A204.1 (cell line): ENCODE measurements at regions not wholly inside any gene's neighbourhood (a gene's known extent, or its start where the extent isn't known, plus 50 kb on each side); places are given as distances from the start of the nearest gene placed in this dataset.

ENCODE experiments used
- FAIRE-seq: peaks from 2 replicates; lab custom pipeline; 2012; peaks lifted over from hg19 to GRCh38; lab: Jason Lieb, UNC

- no peak for FAIRE-seq
Measured at GRCh38 chr10:36211856-36212255, 569.8 kb upstream of the FZD8 start.

DNA sequence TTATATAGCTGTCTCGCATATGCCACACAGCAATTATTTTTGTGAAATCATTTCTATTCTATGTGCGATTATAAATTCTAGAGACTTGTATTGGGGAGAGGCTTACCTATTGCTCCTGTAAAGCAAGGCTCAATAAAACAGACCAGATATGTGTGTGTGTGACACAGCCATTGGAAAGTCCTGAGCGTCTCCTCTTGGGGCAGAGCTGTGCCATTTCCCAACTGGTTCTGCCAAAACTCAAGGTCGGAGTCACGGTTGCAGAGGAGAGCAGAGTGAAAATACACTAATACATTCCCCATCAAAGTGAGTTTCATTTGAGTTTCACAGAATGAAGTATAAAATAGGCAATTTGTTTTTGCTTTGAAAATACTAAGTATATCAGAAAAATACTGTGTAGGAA, 567.4 kb upstream of the FZD8 start:
- FAIRE-seq, result no peak

- no peak for FAIRE-seq
Measured at GRCh38 chr10:36202881-36203280, 560.8 kb upstream of the FZD8 start.

GRCh38 chr10:36200577-36200976, 558.5 kb upstream of the FZD8 start:
- no peak for FAIRE-seq

- no peak for FAIRE-seq
Measured at GRCh38 chr10:36198322-36198721, 556.2 kb upstream of the FZD8 start.

GRCh38 chr10:36195364-36195763, 553.3 kb upstream of the FZD8 start:
- no peak for FAIRE-seq

DNA sequence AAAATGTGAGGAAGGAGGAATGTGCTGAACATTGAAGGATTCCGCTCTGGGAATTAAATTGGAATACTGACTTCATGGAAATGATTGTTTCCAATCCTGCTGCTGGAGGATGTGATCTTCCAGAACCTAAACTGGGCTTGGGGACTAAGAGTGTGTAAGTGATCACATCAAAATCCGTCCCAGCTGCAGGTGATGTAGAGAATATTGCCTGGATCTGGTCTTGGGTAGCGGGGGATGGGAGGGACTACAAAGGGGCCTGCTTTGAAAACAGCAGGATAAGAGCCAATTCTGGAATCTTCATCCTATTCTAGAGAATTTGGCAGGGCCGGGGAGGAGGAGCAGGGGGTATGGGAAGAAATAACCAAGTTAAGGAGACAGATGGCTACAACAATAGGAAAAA, 552.2 kb upstream of the FZD8 start:
- no peak for FAIRE-seq

DNA sequence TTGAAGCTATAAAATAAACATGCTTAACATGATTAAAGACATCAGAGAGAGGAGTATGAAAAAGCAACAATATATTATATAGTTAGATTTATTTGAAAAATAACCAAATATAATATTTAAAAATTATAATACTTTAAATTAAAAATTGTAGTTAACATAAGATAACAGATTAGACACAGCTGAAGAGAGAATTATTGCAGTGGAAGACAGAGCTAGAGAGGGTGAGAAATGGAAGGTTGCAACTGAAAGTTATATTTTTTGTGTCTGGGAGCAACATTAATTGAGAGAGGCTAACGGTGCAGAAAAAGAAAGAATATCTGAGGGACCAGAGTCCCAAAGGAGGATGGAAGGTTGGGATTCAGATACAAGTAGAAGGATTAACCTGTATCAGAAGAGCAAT, 548.9 kb upstream of the FZD8 start:
- no peak for FAIRE-seq

DNA sequence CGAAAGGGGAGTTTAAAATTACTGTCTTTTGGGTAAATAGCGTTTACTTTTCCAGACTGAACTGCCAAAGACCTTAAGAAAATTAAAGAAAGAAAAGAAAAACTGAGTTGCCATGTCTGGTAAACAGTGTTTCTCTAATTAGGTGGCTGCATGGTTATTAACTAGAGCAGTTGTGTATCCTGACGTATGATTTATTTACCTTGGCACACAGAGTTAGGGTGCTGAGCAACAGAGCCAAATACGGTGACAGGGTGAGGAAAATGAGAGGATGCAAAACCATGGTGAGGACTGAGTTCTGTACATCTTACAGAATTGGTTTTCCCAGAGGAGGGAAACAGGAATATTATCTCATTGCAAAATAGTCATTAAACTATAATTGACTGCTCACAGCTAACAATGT, 546.4 kb upstream of the FZD8 start:
- FAIRE-seq, result no peak

DNA sequence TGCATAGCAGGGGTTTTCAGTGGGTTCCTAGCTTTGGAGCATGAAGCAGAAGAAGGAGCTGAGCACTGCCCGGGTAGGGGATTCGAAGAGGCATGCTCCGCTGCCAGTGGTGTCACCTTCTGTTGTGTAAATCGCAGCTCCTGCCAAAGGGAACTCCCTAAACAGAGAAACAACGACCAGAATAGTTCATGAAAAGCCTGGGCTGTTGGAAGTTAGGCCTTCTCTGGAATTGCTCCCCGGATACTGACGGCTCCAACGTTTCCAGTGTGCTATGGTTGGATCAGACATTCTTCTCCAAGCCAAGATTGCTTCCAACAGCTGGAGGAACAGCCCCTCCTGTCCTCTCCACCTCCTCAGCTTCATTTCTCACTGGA, 546.0 kb upstream of the FZD8 start:
- FAIRE-seq, result no peak

DNA sequence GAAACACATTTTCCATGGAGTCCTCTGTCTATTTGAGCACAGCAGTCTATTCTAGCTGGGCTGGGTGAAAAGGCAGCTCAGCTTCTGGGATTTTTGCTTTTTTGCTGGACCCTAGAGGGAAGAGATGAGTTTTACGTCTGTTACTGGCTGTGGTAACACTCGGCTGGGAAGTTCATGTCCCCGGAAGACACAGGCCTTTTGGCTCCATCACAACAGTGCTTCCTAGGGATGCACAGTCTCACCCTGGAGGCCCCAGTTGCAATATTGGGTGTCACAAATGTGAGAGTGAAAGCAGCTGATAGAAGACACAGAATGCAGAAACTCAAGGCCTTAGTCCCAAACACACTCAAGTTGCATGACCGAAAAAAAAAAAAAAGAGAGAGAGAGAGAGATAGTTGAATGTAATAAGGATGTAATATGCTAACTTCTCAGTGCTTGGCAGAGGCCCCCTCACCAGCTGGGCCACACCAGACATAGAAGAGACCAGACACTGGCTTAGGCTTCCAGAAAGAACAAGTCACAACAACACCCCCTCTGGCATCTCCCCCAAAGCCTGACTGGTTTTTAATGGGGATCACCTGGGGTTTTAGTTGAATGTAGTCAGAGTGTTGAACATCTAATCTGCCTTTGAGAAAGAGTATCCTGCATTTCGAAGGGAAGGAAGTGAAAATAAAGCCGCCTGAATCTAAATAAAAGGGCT, 545.4 kb upstream of the FZD8 start:
- FAIRE-seq, result no peak

- no peak for FAIRE-seq
Measured at GRCh38 chr10:36185097-36185496, 543.0 kb upstream of the FZD8 start.

GRCh38 chr10:36183726-36184125, 541.6 kb upstream of the FZD8 start:
- FAIRE-seq, result no peak

DNA sequence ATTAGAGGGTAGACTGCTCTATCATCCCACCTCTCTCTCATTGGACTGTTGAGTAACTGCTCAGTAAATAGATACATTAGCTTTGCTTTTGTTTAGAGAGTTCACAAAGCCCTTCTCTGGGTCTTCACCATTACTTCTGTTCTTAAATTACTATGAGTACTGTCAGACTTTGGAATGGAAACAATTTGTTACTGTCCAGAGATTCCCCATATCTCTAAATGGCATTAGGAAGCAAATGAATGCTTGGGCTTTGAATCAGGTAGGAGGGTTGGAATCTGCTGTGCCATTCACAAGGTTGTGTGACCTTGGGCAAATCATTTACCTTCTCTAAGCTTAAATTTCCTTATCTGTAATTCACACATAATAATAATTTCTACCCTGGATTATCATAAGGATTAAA, 541.0 kb upstream of the FZD8 start:
- no peak for FAIRE-seq

DNA sequence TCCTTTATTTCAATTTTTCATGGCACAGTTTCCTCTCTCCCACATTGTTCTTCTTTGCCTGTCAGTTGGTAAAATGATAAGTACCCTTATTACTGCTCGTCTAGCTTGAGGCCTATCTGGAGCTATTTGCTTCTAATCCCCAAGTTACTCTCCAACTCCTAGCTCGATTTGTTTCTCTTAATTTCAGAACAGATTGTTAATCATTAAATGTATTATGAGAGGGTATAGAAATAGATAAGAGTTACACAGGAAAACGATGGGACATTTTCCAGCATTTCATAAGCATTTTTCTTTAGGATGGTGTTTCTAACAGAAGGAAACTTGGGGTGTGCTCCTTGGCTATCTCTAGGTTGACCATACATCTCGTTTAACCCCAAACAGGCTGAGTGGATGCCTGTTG, 540.5 kb upstream of the FZD8 start:
- no peak for FAIRE-seq

- FAIRE-seq, result no peak
Measured at GRCh38 chr10:36182179-36182566, 540.1 kb upstream of the FZD8 start.

GRCh38 chr10:36181426-36182178, 539.5 kb upstream of the FZD8 start:
- no peak for FAIRE-seq

GRCh38 chr10:36178616-36179015, 536.5 kb upstream of the FZD8 start:
- FAIRE-seq, result no peak

- FAIRE-seq, result no peak
Measured at GRCh38 chr10:36177071-36177470, 535.0 kb upstream of the FZD8 start.

- FAIRE-seq, result no peak
Measured at GRCh38 chr10:36175954-36176353, 533.9 kb upstream of the FZD8 start.

GRCh38 chr10:36173364-36173763, 531.3 kb upstream of the FZD8 start:
- FAIRE-seq, result no peak

DNA sequence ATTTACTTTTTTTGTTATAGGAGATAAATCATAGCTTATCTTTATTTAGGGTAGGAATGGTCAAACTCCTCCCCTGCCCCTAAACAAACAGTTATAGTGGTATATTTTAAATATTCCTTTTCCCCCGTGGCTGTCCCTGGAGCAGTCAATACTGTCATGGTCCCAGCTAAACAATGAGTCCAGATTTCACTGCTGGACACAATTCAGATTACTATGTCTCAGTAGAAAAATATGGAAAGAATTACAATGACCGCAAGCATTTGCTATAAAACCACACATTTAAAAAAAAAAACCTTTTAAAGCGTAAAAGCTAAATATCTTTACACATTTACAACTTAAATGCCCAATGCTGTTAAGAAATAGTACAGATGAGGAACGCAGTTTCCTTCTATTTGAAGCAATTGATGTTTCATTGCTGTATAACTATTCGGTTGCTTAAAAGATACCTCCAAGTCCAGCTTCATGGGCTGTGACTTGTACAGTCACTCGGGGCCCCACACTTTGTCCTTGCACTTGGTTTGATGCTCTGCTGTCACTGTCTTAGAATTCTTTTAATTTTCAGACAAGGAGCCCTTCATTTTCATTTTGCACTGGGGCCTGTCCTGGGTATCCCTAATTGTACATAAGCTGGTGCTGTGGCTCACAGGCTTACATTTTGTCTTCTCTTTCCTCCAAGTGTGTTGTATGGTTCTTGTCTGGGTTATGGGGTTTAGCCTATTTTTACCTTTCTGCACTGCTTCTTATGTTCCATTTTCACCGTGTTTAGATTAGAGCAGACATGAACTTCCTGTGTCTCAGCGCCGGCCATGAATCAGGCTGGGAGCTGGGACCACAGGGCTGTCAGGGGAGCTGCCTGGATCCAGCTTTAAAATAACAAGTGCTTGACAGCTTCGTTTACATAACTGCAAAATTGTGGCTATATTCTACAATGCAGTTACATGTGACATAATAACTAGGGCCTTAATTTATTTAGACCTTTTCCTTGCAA, 530.2 kb upstream of the FZD8 start:
- no peak for FAIRE-seq

DNA sequence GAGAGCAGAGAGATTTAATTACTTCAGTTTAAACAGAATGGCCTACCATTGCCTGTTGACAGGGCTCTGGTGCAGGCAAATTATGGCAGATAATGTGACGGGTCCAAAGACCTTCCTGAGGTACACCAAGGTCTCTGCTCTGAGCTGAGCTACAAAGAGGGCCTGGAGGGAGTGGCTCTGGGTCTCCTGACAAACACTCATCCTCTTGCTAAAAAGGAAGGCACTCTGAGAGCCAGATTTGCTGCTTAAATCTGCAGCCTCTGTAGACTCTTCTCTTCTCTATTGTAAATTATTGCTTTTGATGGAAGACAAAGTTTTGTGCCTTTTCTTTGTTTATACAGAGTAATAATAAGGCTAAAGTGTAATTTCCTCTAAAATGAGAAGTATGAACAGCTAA, 529.5 kb upstream of the FZD8 start:
- no peak for FAIRE-seq
